Calu3 (cell line): ENCODE measurements at regions not wholly inside any gene's neighbourhood (a gene's known extent, or its start where the extent isn't known, plus 50 kb on each side); places are given as distances from the start of the nearest gene placed in this dataset.

Source experiments
- BruUV-seq: library from RNA; stranded (reverse); fragments of 400-500 nt; replicated peaks from 2 replicates; lab custom pipeline; 2021; lab: Mats Ljungman, UMichigan
- CTCF ChIA-PET: fragments of 300-600 bp; sonication (Branson Sonifier 250); formaldehyde crosslinking; loops from one replicate; lab custom pipeline; 2022; ENCODE audit warnings: antibody characterized with exemption; lab: Charles Lee
- DNase-seq: peaks from one replicate; pipeline ENCODE4 v3.0.0; 2022
- H3K27ac Mint-ChIP-seq: one replicate; pipeline ENCODE4 v1.8.0; 2022; ENCODE audit warnings: mixed read lengths; ENCODE audit not compliant: unreplicated experiment
- H3K27me3 Mint-ChIP-seq: one replicate; pipeline ENCODE4 v1.8.0; 2022; ENCODE audit warnings: mixed read lengths; ENCODE audit not compliant: unreplicated experiment
- H3K36me3 Mint-ChIP-seq: one replicate; pipeline ENCODE4 v1.8.0; 2022; ENCODE audit warnings: mild to moderate bottlenecking, moderate library complexity, mixed read lengths; ENCODE audit not compliant: insufficient read depth, unreplicated experiment
- H3K4me1 Mint-ChIP-seq: one replicate; pipeline ENCODE4 v1.8.0; 2022; ENCODE audit warnings: mild to moderate bottlenecking, low read depth, mixed read lengths; ENCODE audit not compliant: unreplicated experiment
- H3K4me3 Mint-ChIP-seq: one replicate; pipeline ENCODE4 v1.8.0; 2022; ENCODE audit warnings: mild to moderate bottlenecking, low read depth, moderate library complexity, mixed read lengths; ENCODE audit not compliant: unreplicated experiment
- H3K9me3 Mint-ChIP-seq: one replicate; pipeline ENCODE4 v1.8.0; 2022; ENCODE audit warnings: low read depth, mixed read lengths; ENCODE audit not compliant: unreplicated experiment
- CTCF ChIP-seq: fragments of 200-600 bp; IDR thresholded peaks from one replicate; pipeline ENCODE4 v1.8.0; 2022; ENCODE audit warnings: antibody characterized with exemption; ENCODE audit not compliant: unreplicated experiment
- intact Hi-C: fragments of 100-400 bp; cut with micrococcal nuclease; formaldehyde crosslinking; loops from one replicate; pipeline ENCODE4 v1.10.0; 2022; ENCODE audit not compliant: unreplicated experiment

- no peaks in the 10 kb centered on the region for H3K27me3 Mint-ChIP-seq
- H3K4me1 Mint-ChIP-seq: no peaks in the 10 kb centered on the region
- no peaks in the 10 kb centered on the region for H3K36me3 Mint-ChIP-seq
- BruUV-seq: no TSS peak
- CTCF ChIA-PET: no interaction called here
- H3K4me3 Mint-ChIP-seq: no peak overlapping the region
- no peak for DNase-seq
- no peak for TF ChIP-seq CTCF
- intact Hi-C loops: no loop called here
- no peak overlapping the region for H3K27ac Mint-ChIP-seq
- H3K9me3 Mint-ChIP-seq: no peaks in the 10 kb centered on the region
Measured at GRCh38 chr12:58563621-58564020, 356.7 kb downstream of the LRIG3 start.

- no TSS peak for BruUV-seq
- Mint-ChIP-seq H3K4me3 (no peak overlapping the region), H3K27ac (no peak overlapping the region), H3K9me3 (no peaks in the 10 kb centered on the region), H3K27me3 (no peaks in the 10 kb centered on the region), H3K4me1 (no peaks in the 10 kb centered on the region), H3K36me3 (no peaks in the 10 kb centered on the region)
- TF ChIP-seq CTCF: no peak
- DNase-seq: no peak
- CTCF ChIA-PET: no interaction called here
- intact Hi-C loops: no loop called here
Measured at GRCh38 chr12:58564721-58565120, 355.6 kb downstream of the LRIG3 start.

- intact Hi-C loops: no loop called here
- H3K4me3 Mint-ChIP-seq: no peak overlapping the region
- no peaks in the 10 kb centered on the region for H3K9me3 Mint-ChIP-seq
- no TSS peak for BruUV-seq
- TF ChIP-seq CTCF: no peak
- H3K36me3 Mint-ChIP-seq: no peaks in the 10 kb centered on the region
- no peak overlapping the region for H3K27ac Mint-ChIP-seq
- no peaks in the 10 kb centered on the region for H3K4me1 Mint-ChIP-seq
- no peak for DNase-seq
- CTCF ChIA-PET: no interaction called here
- no peaks in the 10 kb centered on the region for H3K27me3 Mint-ChIP-seq
Measured at GRCh38 chr12:58566599-58566998, 353.7 kb downstream of the LRIG3 start.

- Mint-ChIP-seq H3K4me1 (no peaks in the 10 kb centered on the region), H3K27ac (no peak overlapping the region), H3K27me3 (no peaks in the 10 kb centered on the region), H3K36me3 (no peaks in the 10 kb centered on the region), H3K4me3 (no peak overlapping the region), H3K9me3 (no peaks in the 10 kb centered on the region)
- TF ChIP-seq CTCF: no peak
- CTCF ChIA-PET: no interaction called here
- intact Hi-C loops: no loop called here
- DNase-seq: no peak
- no TSS peak for BruUV-seq
Measured at GRCh38 chr12:58567189-58567588, 353.1 kb downstream of the LRIG3 start.
